K562 (cell line): ENCODE measurements at regions not wholly inside any gene's neighbourhood (a gene's known extent, or its start where the extent isn't known, plus 50 kb on each side); places are given as distances from the start of the nearest gene placed in this dataset.

Source experiments
- ATAC-seq: fragments of 200-7000 bp; cut with Tn5 transposase; 3 replicates; pipeline ENCODE4 v1.9.1; 2020; ENCODE audit warnings: moderate library complexity
- BruUV-seq: library from RNA; stranded (reverse); fragments of 400-500 nt; replicated peaks from 2 replicates; lab custom pipeline; 2021; lab: Mats Ljungman, UMichigan
- CTCF ChIA-PET: fragments of 300-600 bp; formaldehyde crosslinking; extraction: SDS; loops from one replicate; lab custom pipeline; 2021; ENCODE audit warnings: low intra/inter-chr PET ratio; lab: Yijun Ruan, JAX
- POLR2A ChIA-PET: fragments of 300-600, 350-650 bp; sonication (Branson Sonifier 250); formaldehyde crosslinking; extraction: SDS; loops from one replicate; lab custom pipeline; 2021; ENCODE audit warnings: antibody characterized with exemption, inconsistent platforms; lab: Yijun Ruan, JAX
- DNase-seq, 4 experiments: peaks; one replicate each; pipeline versions ENCODE4 v3.0.0 to v3.0.0-alpha.2; 2011 to 2018; ENCODE audit warnings: low spot score in 3 of 4, mixed read lengths in 3 of 4; ENCODE audit errors: extremely low read depth in 1 of 4
- FAIRE-seq: peaks from 2 replicates; lab custom pipeline; 2011; peaks lifted over from hg19 to GRCh38; lab: Jason Lieb, UNC
- H2AFZ ChIP-seq: 2 replicates; pipeline ENCODE4 v1.6.0; 2011; ENCODE audit warnings: low read depth, low read length, control low read depth, inconsistent platforms
- H3K27ac ChIP-seq: fragments of 200-600 bp; 3 replicates; pipeline ENCODE4 v1.8.0; 2011; ENCODE audit warnings: low read depth, mild to moderate bottlenecking, control low read depth, inconsistent platforms, low read length, moderate library complexity, mixed read lengths; ENCODE audit errors: extremely low read depth
- H3K27me3 ChIP-seq, 2 experiments: fragments of 300-600 bp in 1 of 2; 2 replicates in 1 of 2; 3 replicates in 1 of 2; pipeline versions ENCODE4 v1.6.0 to v1.8.0; 2011; ENCODE audit warnings: inconsistent platforms in 2 of 2, low read length in 2 of 2, mild to moderate bottlenecking in 1 of 2, mixed read lengths in 1 of 2, moderate library complexity in 1 of 2; ENCODE audit not compliant: control insufficient read depth in 2 of 2, insufficient read depth in 2 of 2
- H3K36me3 ChIP-seq: fragments of 300-600 bp; 3 replicates; pipeline ENCODE4 v1.8.0; 2011; ENCODE audit warnings: mild to moderate bottlenecking, low read length, inconsistent platforms; ENCODE audit not compliant: control insufficient read depth, insufficient read depth
- H3K4me1 ChIP-seq, 2 experiments: fragments of 200-600 bp in 1 of 2; replicated peaks in 1 of 2; 2 replicates in 1 of 2; 3 replicates in 1 of 2; pipeline versions ENCODE4 v1.5.1 to v1.8.0; 2011; ENCODE audit warnings: inconsistent platforms in 2 of 2, low read length in 2 of 2, mild to moderate bottlenecking in 1 of 2, mixed read lengths in 1 of 2, moderate library complexity in 1 of 2; ENCODE audit not compliant: control insufficient read depth in 2 of 2, insufficient read depth in 2 of 2
- H3K4me2 ChIP-seq: 2 replicates; pipeline ENCODE4 v1.6.1; 2011; ENCODE audit warnings: low read length, control low read depth, inconsistent platforms, mixed read lengths; ENCODE audit not compliant: insufficient read depth
- H3K4me3 ChIP-seq: fragments of 200-600 bp; sonication (generic), shearing (Covaris generic); 2 replicates; pipeline ENCODE4 v1.5.1; 2016; ENCODE audit warnings: control low read depth, inconsistent platforms
- H3K79me2 ChIP-seq: fragments of 200-600 bp; 3 replicates; pipeline ENCODE4 v1.8.0; 2011; ENCODE audit warnings: low read length, inconsistent platforms; ENCODE audit not compliant: control insufficient read depth, insufficient read depth
- H3K9ac ChIP-seq, 2 experiments: 2 replicates each; pipeline versions ENCODE4 v1.6.0 to v1.6.1; 2011; ENCODE audit warnings: low read depth in 2 of 2, low read length in 2 of 2, control low read depth in 1 of 2, inconsistent platforms in 1 of 2, mild to moderate bottlenecking in 1 of 2, mixed read lengths in 1 of 2; ENCODE audit not compliant: insufficient read depth in 1 of 2
- H3K9me1 ChIP-seq: one replicate; pipeline ENCODE4 v1.6.0; 2011; ENCODE audit warnings: inconsistent platforms, mild to moderate bottlenecking, low read length, moderate library complexity; ENCODE audit not compliant: control insufficient read depth, insufficient read depth
- H3K9me3 ChIP-seq: replicated peaks from 2 replicates; pipeline ENCODE4 v1.5.1; 2011; ENCODE audit warnings: low read depth, low read length, inconsistent platforms; ENCODE audit not compliant: control insufficient read depth, insufficient read depth
- H4K20me1 ChIP-seq: replicated peaks from 2 replicates; pipeline ENCODE4 v1.6.1; 2011; ENCODE audit warnings: low read length, inconsistent platforms, mixed read lengths; ENCODE audit not compliant: control insufficient read depth, insufficient read depth
- ETV6 ChIP-seq, 3 experiments: fragments of 150-350 bp in 1 of 3; sonication (generic) in 1 of 3; formaldehyde crosslinking in 1 of 3; IDR thresholded peaks; 2 replicates each; pipeline versions ENCODE4 v1.6.1 to v1.8.0; 2014 to 2022; ENCODE audit warnings: borderline replicate concordance in 2 of 3, low read depth in 2 of 3, antibody characterized with exemption in 1 of 3, low read length in 1 of 3, mild to moderate bottlenecking in 1 of 3, missing genetic modification reagents in 1 of 3
- WHSC1 ChIP-seq: IDR thresholded peaks from one replicate; pipeline ENCODE4 v1.6.1; 2012; ENCODE audit warnings: low read length, control low read depth, inconsistent platforms
- ZNF584 ChIP-seq: fragments of 200-800 bp; sonication (Bioruptor generic); IDR thresholded peaks from 2 replicates; pipeline ENCODE4 v1.6.1; 2016; ENCODE audit warnings: low read depth, mild to moderate bottlenecking, missing genetic modification characterization, missing compliant biosample characterization
- WGBS: fragments of 100-300 bp; shearing (Covaris generic); methylation state at CpG from one replicate; pipeline ENCODE4 v1.1.6; 2016; ENCODE audit warnings: low coverage, mixed read lengths; ENCODE audit not compliant: insufficient coverage; ENCODE audit errors: missing lambda C conversion rate; 5-methylcytosine and 5-hydroxymethylcytosine counted together
- in situ Hi-C: fragments of 300-500 bp; cut with MboI; formaldehyde crosslinking; loops from 4 replicates; pipeline ENCODE4 v1.15.0; 2018; ENCODE audit warnings: inconsistent platforms, mixed read lengths
- intact Hi-C: fragments of 100-400 bp; cut with micrococcal nuclease; formaldehyde crosslinking; loops from 2 replicates; pipeline ENCODE4 v1.14.2; 2022
- TF ChIP-seq, protein P1 (sequence below): fragments of 450-650 bp; IDR thresholded peaks from 2 replicates; pipeline ENCODE4 v1.6.1; 2016; ENCODE audit warnings: mild to moderate bottlenecking, moderate library complexity

GRCh38 chr4:25533256-25533655, 122.4 kb upstream of the SLC34A2 start:
- in situ Hi-C loops (no loop called here), intact Hi-C loops (no loop called here)
- H3K36me3 ChIP-seq = no peaks in the 10 kb centered on the region
- H3K4me2 ChIP-seq = no peak overlapping the region
- CTCF ChIA-PET = no interaction called here
- no peak overlapping the region for H3K4me3 ChIP-seq
- FAIRE-seq = no peak
- no peaks in the 10 kb centered on the region for H4K20me1 ChIP-seq
- no peak overlapping the region for H3K27ac ChIP-seq
- no peaks in the 10 kb centered on the region for H3K79me2 ChIP-seq
- no peaks in the 10 kb centered on the region for H3K9me3 ChIP-seq
- TF ChIP-seq ZNF584 (CRISPR knock-in tag) = no peak
- TF ChIP-seq WHSC1 = no peak
- TF ChIP-seq, all 486 proteins: peak for 0
- Histone ChIP-seq H3K27me3 (peaks cover 4 to 13% of the 10 kb centered on the region in 2 experiments; a peak in 4 of 5 replicates), H2AFZ (no peak overlapping the region), H3K4me1 (no peaks in the 10 kb centered on the region), H3K9me1 (no peaks in the 10 kb centered on the region), H3K9ac (no peak overlapping the region)
- WGBS = 0% methylated on average over 3 of the region's 3 CpGs
- ATAC-seq = no peak
- POLR2A ChIA-PET = no interaction called here
- no TSS peak for BruUV-seq
- DNase-seq = no peak

GRCh38 chr4:25535278-25535677, 120.4 kb upstream of the SLC34A2 start:
- Histone ChIP-seq H3K4me3 (no peak overlapping the region), H3K9ac (no peak overlapping the region), H3K4me1 (no peaks in the 10 kb centered on the region), H3K27me3 (peaks cover 4 to 17% of the 10 kb centered on the region in 2 experiments; a peak in 4 of 5 replicates), H3K79me2 (no peaks in the 10 kb centered on the region), H3K9me3 (no peaks in the 10 kb centered on the region)
- 2% methylated on average over 2 of the region's 2 CpGs for WGBS
- CTCF ChIA-PET = no interaction called here
- no peak for FAIRE-seq
- TF ChIP-seq ETV6 (IDR thresholded peaks at IDR 0.05; ENCODE audit: borderline replicate concordance in 1 of 2, low read depth in 2 of 2, low read length in 1 of 2) = no peak
- TF ChIP-seq ETV6 (CRISPR knock-in tag; IDR thresholded peaks at IDR 0.05; ENCODE audit: borderline replicate concordance) = no peak
- TF ChIP-seq, protein P1, sequence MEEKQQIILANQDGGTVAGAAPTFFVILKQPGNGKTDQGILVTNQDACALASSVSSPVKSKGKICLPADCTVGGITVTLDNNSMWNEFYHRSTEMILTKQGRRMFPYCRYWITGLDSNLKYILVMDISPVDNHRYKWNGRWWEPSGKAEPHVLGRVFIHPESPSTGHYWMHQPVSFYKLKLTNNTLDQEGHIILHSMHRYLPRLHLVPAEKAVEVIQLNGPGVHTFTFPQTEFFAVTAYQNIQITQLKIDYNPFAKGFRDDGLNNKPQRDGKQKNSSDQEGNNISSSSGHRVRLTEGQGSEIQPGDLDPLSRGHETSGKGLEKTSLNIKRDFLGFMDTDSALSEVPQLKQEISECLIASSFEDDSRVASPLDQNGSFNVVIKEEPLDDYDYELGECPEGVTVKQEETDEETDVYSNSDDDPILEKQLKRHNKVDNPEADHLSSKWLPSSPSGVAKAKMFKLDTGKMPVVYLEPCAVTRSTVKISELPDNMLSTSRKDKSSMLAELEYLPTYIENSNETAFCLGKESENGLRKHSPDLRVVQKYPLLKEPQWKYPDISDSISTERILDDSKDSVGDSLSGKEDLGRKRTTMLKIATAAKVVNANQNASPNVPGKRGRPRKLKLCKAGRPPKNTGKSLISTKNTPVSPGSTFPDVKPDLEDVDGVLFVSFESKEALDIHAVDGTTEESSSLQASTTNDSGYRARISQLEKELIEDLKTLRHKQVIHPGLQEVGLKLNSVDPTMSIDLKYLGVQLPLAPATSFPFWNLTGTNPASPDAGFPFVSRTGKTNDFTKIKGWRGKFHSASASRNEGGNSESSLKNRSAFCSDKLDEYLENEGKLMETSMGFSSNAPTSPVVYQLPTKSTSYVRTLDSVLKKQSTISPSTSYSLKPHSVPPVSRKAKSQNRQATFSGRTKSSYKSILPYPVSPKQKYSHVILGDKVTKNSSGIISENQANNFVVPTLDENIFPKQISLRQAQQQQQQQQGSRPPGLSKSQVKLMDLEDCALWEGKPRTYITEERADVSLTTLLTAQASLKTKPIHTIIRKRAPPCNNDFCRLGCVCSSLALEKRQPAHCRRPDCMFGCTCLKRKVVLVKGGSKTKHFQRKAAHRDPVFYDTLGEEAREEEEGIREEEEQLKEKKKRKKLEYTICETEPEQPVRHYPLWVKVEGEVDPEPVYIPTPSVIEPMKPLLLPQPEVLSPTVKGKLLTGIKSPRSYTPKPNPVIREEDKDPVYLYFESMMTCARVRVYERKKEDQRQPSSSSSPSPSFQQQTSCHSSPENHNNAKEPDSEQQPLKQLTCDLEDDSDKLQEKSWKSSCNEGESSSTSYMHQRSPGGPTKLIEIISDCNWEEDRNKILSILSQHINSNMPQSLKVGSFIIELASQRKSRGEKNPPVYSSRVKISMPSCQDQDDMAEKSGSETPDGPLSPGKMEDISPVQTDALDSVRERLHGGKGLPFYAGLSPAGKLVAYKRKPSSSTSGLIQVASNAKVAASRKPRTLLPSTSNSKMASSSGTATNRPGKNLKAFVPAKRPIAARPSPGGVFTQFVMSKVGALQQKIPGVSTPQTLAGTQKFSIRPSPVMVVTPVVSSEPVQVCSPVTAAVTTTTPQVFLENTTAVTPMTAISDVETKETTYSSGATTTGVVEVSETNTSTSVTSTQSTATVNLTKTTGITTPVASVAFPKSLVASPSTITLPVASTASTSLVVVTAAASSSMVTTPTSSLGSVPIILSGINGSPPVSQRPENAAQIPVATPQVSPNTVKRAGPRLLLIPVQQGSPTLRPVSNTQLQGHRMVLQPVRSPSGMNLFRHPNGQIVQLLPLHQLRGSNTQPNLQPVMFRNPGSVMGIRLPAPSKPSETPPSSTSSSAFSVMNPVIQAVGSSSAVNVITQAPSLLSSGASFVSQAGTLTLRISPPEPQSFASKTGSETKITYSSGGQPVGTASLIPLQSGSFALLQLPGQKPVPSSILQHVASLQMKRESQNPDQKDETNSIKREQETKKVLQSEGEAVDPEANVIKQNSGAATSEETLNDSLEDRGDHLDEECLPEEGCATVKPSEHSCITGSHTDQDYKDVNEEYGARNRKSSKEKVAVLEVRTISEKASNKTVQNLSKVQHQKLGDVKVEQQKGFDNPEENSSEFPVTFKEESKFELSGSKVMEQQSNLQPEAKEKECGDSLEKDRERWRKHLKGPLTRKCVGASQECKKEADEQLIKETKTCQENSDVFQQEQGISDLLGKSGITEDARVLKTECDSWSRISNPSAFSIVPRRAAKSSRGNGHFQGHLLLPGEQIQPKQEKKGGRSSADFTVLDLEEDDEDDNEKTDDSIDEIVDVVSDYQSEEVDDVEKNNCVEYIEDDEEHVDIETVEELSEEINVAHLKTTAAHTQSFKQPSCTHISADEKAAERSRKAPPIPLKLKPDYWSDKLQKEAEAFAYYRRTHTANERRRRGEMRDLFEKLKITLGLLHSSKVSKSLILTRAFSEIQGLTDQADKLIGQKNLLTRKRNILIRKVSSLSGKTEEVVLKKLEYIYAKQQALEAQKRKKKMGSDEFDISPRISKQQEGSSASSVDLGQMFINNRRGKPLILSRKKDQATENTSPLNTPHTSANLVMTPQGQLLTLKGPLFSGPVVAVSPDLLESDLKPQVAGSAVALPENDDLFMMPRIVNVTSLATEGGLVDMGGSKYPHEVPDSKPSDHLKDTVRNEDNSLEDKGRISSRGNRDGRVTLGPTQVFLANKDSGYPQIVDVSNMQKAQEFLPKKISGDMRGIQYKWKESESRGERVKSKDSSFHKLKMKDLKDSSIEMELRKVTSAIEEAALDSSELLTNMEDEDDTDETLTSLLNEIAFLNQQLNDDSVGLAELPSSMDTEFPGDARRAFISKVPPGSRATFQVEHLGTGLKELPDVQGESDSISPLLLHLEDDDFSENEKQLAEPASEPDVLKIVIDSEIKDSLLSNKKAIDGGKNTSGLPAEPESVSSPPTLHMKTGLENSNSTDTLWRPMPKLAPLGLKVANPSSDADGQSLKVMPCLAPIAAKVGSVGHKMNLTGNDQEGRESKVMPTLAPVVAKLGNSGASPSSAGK = no peak
- TF ChIP-seq, all 486 proteins: peak for 0
- Histone ChIP-seq H2AFZ (no peak overlapping the region), H4K20me1 (no peaks in the 10 kb centered on the region), H3K36me3 (no peaks in the 10 kb centered on the region), H3K27ac (no peak overlapping the region), H3K4me2 (no peak overlapping the region), H3K9me1 (no peaks in the 10 kb centered on the region)
- no TSS peak for BruUV-seq
- intact Hi-C loops (no loop called here), in situ Hi-C loops (no loop called here)
- POLR2A ChIA-PET = interaction anchor here (0.7 kb wide), 1 partner anchor 77 kb away, joined by 4 read pairs; no protein-coding TSS in a partner anchor
- ATAC-seq = no peak
- no peak for DNase-seq
